ENCODE measurements at regions not wholly inside any gene's neighbourhood (a gene's known extent, or its start where the extent isn't known, plus 50 kb on each side); places are given as distances from the start of the nearest gene placed in this dataset.

DNA sequence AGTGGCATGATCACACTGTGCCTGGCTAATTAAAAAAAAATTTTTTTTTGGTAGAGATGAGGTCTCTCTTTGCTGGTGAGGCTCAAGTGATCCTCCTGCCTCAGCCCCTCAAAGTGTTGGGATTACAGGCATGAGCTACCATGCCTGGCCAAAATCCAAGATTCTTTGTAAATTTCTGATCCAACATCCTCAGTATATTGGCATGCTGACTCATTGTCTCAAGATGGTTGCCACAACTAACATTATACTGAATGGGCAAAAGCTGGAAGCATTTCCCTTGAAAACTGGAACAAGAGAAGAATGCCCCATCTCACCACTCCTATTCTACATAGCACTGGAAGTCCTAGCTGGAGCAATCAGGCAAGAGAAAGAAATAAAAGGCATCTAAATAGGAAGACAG, 100.0 kb downstream of the KLF5 start:
- in situ Hi-C loops (cut with HindIII; ENCODE audit: low sequenced_read_pairs), result no loop called here

DNA sequence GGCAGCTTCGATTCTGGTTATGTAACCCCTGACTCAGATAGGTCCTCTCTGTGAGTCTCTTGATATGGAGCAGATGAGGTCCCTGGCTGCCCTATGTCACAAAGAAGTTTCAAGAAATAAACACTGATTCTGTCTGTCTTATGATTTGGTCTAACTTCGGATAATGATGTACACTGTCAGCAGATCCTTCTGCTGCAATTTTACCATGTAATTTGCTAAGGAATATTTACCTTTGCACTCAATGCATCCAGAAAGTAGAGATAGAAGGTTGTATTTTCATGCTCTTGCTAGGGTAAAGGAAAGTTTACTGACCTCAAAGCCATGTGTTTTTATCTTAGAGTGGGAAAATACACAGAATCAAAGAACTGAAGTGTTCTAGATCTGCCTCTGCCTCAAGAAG, 98.2 kb downstream of the KLF5 start:
- DNase-seq (ENCODE audit: low read depth, low spot score), result no peak
- in situ Hi-C loops (cut with HindIII; ENCODE audit: low sequenced_read_pairs), result no loop called here
- H3K4me3 ChIP-seq (ENCODE audit: low read depth, low read length), result no peak overlapping the region
- TF ChIP-seq, protein P1, sequence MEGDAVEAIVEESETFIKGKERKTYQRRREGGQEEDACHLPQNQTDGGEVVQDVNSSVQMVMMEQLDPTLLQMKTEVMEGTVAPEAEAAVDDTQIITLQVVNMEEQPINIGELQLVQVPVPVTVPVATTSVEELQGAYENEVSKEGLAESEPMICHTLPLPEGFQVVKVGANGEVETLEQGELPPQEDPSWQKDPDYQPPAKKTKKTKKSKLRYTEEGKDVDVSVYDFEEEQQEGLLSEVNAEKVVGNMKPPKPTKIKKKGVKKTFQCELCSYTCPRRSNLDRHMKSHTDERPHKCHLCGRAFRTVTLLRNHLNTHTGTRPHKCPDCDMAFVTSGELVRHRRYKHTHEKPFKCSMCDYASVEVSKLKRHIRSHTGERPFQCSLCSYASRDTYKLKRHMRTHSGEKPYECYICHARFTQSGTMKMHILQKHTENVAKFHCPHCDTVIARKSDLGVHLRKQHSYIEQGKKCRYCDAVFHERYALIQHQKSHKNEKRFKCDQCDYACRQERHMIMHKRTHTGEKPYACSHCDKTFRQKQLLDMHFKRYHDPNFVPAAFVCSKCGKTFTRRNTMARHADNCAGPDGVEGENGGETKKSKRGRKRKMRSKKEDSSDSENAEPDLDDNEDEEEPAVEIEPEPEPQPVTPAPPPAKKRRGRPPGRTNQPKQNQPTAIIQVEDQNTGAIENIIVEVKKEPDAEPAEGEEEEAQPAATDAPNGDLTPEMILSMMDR (IDR thresholded peaks at IDR 0.05; ENCODE audit: low read depth, low read length), result no peak

More for the DNA sequence above, 100.0 kb downstream of the KLF5 start:
- DNase-seq (ENCODE audit: low read depth, low spot score), result peak; percentile 61
- H3K4me3 ChIP-seq (ENCODE audit: low read depth, low read length), result no peak overlapping the region
- TF ChIP-seq, protein P1 (IDR thresholded peaks at IDR 0.05; ENCODE audit: low read depth, low read length), result no peak

DNA sequence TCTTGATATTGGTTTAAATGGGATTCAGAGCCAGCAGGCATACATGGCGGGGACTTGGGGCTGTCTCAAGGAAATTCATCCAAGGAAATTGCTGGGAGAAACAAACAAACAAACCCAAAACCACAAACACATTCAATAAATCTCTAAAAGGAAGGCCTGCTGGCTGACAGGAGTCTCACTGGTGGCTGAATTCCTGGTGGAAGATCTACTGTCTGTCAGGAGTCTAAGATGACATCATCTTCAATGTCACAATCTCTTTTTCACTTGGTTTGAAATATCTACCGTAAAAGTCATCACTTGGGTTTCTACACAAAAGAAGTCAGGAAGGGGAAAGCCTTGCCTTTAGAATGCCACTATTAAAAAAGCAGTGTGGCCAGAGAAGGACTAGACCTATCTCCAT, 87.9 kb downstream of the KLF5 start:
- H3K4me3 ChIP-seq (ENCODE audit: low read depth, low read length), result no peak overlapping the region
- DNase-seq (ENCODE audit: low read depth, low spot score), result no peak
- in situ Hi-C loops (cut with HindIII; ENCODE audit: low sequenced_read_pairs), result no loop called here
- TF ChIP-seq, protein P1 (IDR thresholded peaks at IDR 0.05; ENCODE audit: low read depth, low read length), result no peak

DNA sequence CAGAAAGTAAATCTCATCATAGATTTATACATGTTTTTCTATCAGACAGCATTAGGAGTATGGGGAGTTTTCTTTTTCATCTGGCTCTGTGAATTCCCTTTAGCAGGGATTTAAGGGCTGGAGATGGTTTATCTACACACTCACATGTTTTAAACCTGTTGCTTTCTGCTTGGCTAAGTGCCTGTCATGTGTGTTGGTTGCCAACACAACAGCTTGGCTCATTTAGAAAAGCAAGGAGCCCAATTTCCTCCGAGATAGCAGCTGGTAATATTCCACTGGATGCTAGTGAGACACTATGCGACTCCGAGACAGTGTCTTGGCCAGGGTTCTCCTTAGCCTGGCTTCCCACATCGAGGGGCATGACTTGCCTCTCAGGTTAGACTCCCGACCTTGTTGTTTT, 83.3 kb downstream of the KLF5 start:
- DNase-seq (ENCODE audit: low read depth, low spot score), result no peak
- TF ChIP-seq, protein P1 (IDR thresholded peaks at IDR 0.05; ENCODE audit: low read depth, low read length), result no peak
- H3K4me3 ChIP-seq (ENCODE audit: low read depth, low read length), result no peak overlapping the region
- in situ Hi-C loops (cut with HindIII; ENCODE audit: low sequenced_read_pairs), result no loop called here

DNA sequence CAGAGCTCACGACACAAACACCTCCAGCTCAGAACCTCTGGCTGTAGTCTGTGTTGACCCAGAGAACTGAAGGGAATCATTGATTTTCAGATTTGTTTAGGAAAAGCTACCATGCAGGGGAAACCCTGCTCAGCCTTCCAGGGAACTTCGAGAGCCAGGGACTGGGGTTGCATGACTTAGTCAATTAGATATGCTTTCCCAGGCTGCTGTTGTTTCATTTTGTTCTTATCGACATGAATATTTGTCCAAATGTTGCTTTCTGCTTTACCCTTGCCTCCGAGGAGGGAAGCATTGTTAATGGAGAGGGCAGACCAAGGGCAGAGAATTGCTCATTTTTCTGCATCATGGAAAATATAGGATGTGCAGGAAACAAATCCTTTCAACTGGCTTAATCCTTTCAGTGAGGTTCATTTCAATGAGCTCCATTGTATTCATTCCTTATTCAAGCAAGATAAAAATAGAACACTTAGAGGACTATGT, 82.5 kb downstream of the KLF5 start:
- no peak overlapping the region for H3K4me3 ChIP-seq (ENCODE audit: low read depth, low read length)
- in situ Hi-C loops (cut with HindIII; ENCODE audit: low sequenced_read_pairs), result no loop called here
- TF ChIP-seq, protein P1 (IDR thresholded peaks at IDR 0.05; ENCODE audit: low read depth, low read length), result no peak
- peak; percentile 40 for DNase-seq (ENCODE audit: low read depth, low spot score)

DNA sequence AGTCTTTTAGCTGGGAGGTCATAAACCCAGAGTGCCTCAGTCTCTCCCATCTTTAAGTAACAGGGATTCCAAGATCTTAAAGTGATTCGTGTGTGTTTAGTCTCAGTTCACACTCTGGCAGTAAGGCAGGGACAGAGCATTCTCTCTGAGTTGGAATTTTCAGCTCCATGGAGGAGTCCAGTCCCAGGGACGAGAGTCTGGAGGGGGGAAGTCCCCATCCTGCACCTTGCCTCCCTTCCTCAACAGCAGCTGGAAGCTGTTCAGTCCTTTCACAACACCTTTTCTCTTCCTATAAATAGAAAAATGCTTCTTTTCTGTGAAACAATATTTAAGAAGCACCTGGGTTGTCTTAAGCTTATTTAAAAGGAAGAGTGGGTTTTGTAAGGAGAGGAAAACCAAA, 82.0 kb downstream of the KLF5 start:
- TF ChIP-seq, protein P1 (IDR thresholded peaks at IDR 0.05; ENCODE audit: low read depth, low read length), result no peak
- DNase-seq (ENCODE audit: low read depth, low spot score), result no peak
- no peak overlapping the region for H3K4me3 ChIP-seq (ENCODE audit: low read depth, low read length)
- in situ Hi-C loops (cut with HindIII; ENCODE audit: low sequenced_read_pairs), result no loop called here
